H1 (cell line): ENCODE measurements at regions not wholly inside any gene's neighbourhood (a gene's known extent, or its start where the extent isn't known, plus 50 kb on each side); places are given as distances from the start of the nearest gene placed in this dataset.

Experiments
- CTCF ChIA-PET: fragments of 300-600 bp; sonication (Branson Sonifier 250); formaldehyde crosslinking; loops from one replicate; lab custom pipeline; 2021; ENCODE audit not compliant: partially characterized antibody; lab: Charles Lee
- POLR2A ChIA-PET: fragments of 300-600 bp; sonication (Branson Sonifier 250); formaldehyde crosslinking; loops from one replicate; lab custom pipeline; 2021; ENCODE audit warnings: inconsistent platforms; ENCODE audit not compliant: partially characterized antibody; lab: Charles Lee
- DNase-seq, 2 experiments: peaks; one replicate each; pipeline versions ENCODE4 v3.0.0 to v3.0.0-alpha.2; 2010 to 2022; ENCODE audit warnings: low spot score in 2 of 2, low read depth in 1 of 2, mixed read lengths in 1 of 2
- FAIRE-seq: peaks from 2 replicates; lab custom pipeline; 2011; peaks lifted over from hg19 to GRCh38; lab: Jason Lieb, UNC
- H2AFZ ChIP-seq: 2 replicates; pipeline ENCODE4 v1.8.1; 2012; ENCODE audit warnings: low read length, inconsistent platforms
- H2AK5ac ChIP-seq: 2 replicates; pipeline ENCODE4 v1.6.1; 2013; ENCODE audit warnings: low read depth, low read length
- H2BK120ac ChIP-seq: replicated peaks from 2 replicates; pipeline ENCODE3; 2013; ENCODE audit warnings: low read depth, low read length, inconsistent platforms
- H2BK12ac ChIP-seq: 2 replicates; pipeline ENCODE4 v1.6.1; 2013; ENCODE audit warnings: low read depth, low read length
- H2BK15ac ChIP-seq: 2 replicates; pipeline ENCODE4 v1.6.1; 2013; ENCODE audit warnings: low read length
- H2BK20ac ChIP-seq: 2 replicates; pipeline ENCODE4 v1.6.1; 2013; ENCODE audit warnings: low read length
- H2BK5ac ChIP-seq: 2 replicates; pipeline ENCODE4 v1.6.1; 2013; ENCODE audit warnings: low read depth, low read length
- H3K14ac ChIP-seq: 2 replicates; pipeline ENCODE4 v1.6.1; 2013; ENCODE audit warnings: inconsistent platforms; ENCODE audit not compliant: insufficient read length
- H3K18ac ChIP-seq: 2 replicates; pipeline ENCODE4 v1.6.1; 2013; ENCODE audit warnings: low read length; ENCODE audit errors: extremely low read depth
- H3K23ac ChIP-seq: 2 replicates; pipeline ENCODE4 v1.6.1; 2013; ENCODE audit warnings: inconsistent platforms; ENCODE audit not compliant: insufficient read length
- H3K23me2 ChIP-seq: 2 replicates; pipeline ENCODE4 v1.6.1; 2013; ENCODE audit warnings: low read depth, low read length
- H3K27ac ChIP-seq: 2 replicates; pipeline ENCODE4 v1.6.1; 2011; ENCODE audit warnings: low read depth, low read length, inconsistent platforms
- H3K27me3 ChIP-seq, 4 experiments: replicated peaks in 1 of 4; 1 replicate in 1 of 4; 2 replicates in 3 of 4; pipeline versions ENCODE4 v1.6.1 to v1.8.1; 2011 to 2013; ENCODE audit warnings: low read length in 3 of 4, mild to moderate bottlenecking in 3 of 4, inconsistent platforms in 2 of 4, mixed read lengths in 2 of 4, moderate library complexity in 1 of 4; ENCODE audit not compliant: control insufficient read depth in 3 of 4, insufficient read depth in 3 of 4; ENCODE audit errors: extremely low read depth in 1 of 4
- H3K36me3 ChIP-seq, 4 experiments: 2 replicates each; pipeline versions ENCODE4 v1.6.1 to v1.8.1; 2011 to 2013; ENCODE audit warnings: mild to moderate bottlenecking in 4 of 4, low read length in 3 of 4, moderate library complexity in 2 of 4, control low read depth in 1 of 4, inconsistent platforms in 1 of 4; ENCODE audit not compliant: insufficient read depth in 4 of 4, control insufficient read depth in 2 of 4
- H3K4ac ChIP-seq: replicated peaks from 2 replicates; pipeline ENCODE3; 2013; ENCODE audit warnings: low read length, low read depth, mixed read lengths, inconsistent platforms; ENCODE audit not compliant: insufficient read length
- H3K4me1 ChIP-seq, 4 experiments: replicated peaks in 1 of 4; 1 replicate in 1 of 4; 2 replicates in 3 of 4; pipeline versions ENCODE4 v1.6.1 to v1.8.1; 2011 to 2013; ENCODE audit warnings: low read length in 3 of 4, inconsistent platforms in 2 of 4, mixed read lengths in 1 of 4; ENCODE audit not compliant: insufficient read depth in 4 of 4, control insufficient read depth in 3 of 4
- H3K4me2 ChIP-seq, 2 experiments: 2 replicates each; pipeline versions ENCODE4 v1.6.1 to v1.8.1; 2011 to 2013; ENCODE audit warnings: low read depth in 2 of 2, low read length in 2 of 2, control low read depth in 1 of 2, inconsistent platforms in 1 of 2, mild to moderate bottlenecking in 1 of 2; ENCODE audit not compliant: insufficient read depth in 1 of 2
- H3K4me3 ChIP-seq, 4 experiments: fragments of 200-600, 300-600 bp in 1 of 4; sonication (generic), shearing (Covaris generic), sonication (Bioruptor Twin) in 1 of 4; 2 replicates each; pipeline versions ENCODE4 v1.5.1 to v1.8.1; 2011 to 2016; ENCODE audit warnings: low read length in 4 of 4, low read depth in 3 of 4, control low read depth in 2 of 4, inconsistent platforms in 2 of 4, mild to moderate bottlenecking in 2 of 4, mixed read lengths in 1 of 4, moderate library complexity in 1 of 4; ENCODE audit not compliant: insufficient read depth in 2 of 4; ENCODE audit errors: extremely low read depth in 1 of 4
- H3K56ac ChIP-seq: replicated peaks from 2 replicates; pipeline ENCODE3; 2013; ENCODE audit warnings: low read depth, mild to moderate bottlenecking, mixed read lengths, low read length, inconsistent platforms; ENCODE audit not compliant: insufficient read length
- H3K79me1 ChIP-seq: 2 replicates; pipeline ENCODE4 v1.6.1; 2013; ENCODE audit warnings: low read depth, low read length, control low read depth
- H3K79me2 ChIP-seq, 2 experiments: 2 replicates each; pipeline versions ENCODE4 v1.6.1 to v1.8.1; 2012 to 2013; ENCODE audit warnings: low read length in 2 of 2, mild to moderate bottlenecking in 2 of 2, inconsistent platforms in 1 of 2; ENCODE audit not compliant: insufficient read depth in 2 of 2, control insufficient read depth in 1 of 2
- H3K9ac ChIP-seq, 4 experiments: replicated peaks in 1 of 4; 1 replicate in 1 of 4; 2 replicates in 3 of 4; pipeline versions ENCODE4 v1.6.1 to v1.8.1; 2011 to 2013; ENCODE audit warnings: low read depth in 3 of 4, low read length in 3 of 4, control low read depth in 2 of 4, mild to moderate bottlenecking in 2 of 4, moderate library complexity in 2 of 4, inconsistent platforms in 1 of 4; ENCODE audit errors: extremely low read depth in 1 of 4
- H3K9me3 ChIP-seq, 2 experiments: 2 replicates each; pipeline versions ENCODE4 v1.6.1 to v1.8.1; 2012 to 2013; ENCODE audit warnings: mild to moderate bottlenecking in 2 of 2, moderate library complexity in 2 of 2, control low read depth in 1 of 2, inconsistent platforms in 1 of 2, low read depth in 1 of 2, low read length in 1 of 2, mixed read lengths in 1 of 2; ENCODE audit not compliant: insufficient read depth in 2 of 2
- H4K20me1 ChIP-seq, 2 experiments: replicated peaks in 1 of 2; 2 replicates each; pipeline versions ENCODE3 to v1.8.1; 2011 to 2013; ENCODE audit warnings: inconsistent platforms in 2 of 2, low read length in 2 of 2, mild to moderate bottlenecking in 1 of 2; ENCODE audit not compliant: insufficient read depth in 2 of 2, control insufficient read depth in 1 of 2
- H4K5ac ChIP-seq: 2 replicates; pipeline ENCODE4 v1.6.1; 2013; ENCODE audit warnings: low read length, low read depth, mixed read lengths, inconsistent platforms; ENCODE audit not compliant: insufficient read length
- H4K8ac ChIP-seq: 2 replicates; pipeline ENCODE4 v1.8.0; 2013; ENCODE audit warnings: mild to moderate bottlenecking, moderate library complexity, low read length, inconsistent platforms; ENCODE audit not compliant: insufficient read depth; ENCODE audit errors: extremely low read depth
- H4K91ac ChIP-seq: replicated peaks from 2 replicates; pipeline ENCODE3; 2013; ENCODE audit warnings: low read length, mixed read lengths, inconsistent platforms; ENCODE audit not compliant: insufficient read length
- EP300 ChIP-seq, 2 experiments: IDR thresholded peaks; 1 replicate in 1 of 2; 2 replicates in 1 of 2; pipeline ENCODE4 v1.6.1; 2011 to 2012; ENCODE audit warnings: low read depth in 2 of 2, low read length in 2 of 2, mild to moderate bottlenecking in 2 of 2, borderline replicate concordance in 1 of 2, inconsistent platforms in 1 of 2, moderate library complexity in 1 of 2
- RAD21 ChIP-seq, 2 experiments: IDR thresholded peaks in 1 of 2; conservative IDR thresholded peaks in 1 of 2; 2 replicates each; pipeline ENCODE4 v1.6.1; 2011; ENCODE audit warnings: low read depth in 2 of 2, low read length in 2 of 2, improper control_type of control experiment in 1 of 2, inconsistent platforms in 1 of 2, mild to moderate bottlenecking in 1 of 2, moderate library complexity in 1 of 2
- WGBS, 2 experiments: shearing (Covaris generic) in 1 of 2; methylation state at CpG; one replicate each; pipeline versions ENCODE4 v1.1.6 to v1.1.7; 2013 to 2015; ENCODE audit warnings: low lambda C conversion rate in 2 of 2, mixed read lengths in 2 of 2, inconsistent platforms in 1 of 2, low coverage in 1 of 2, missing lambda C conversion rate in 1 of 2; ENCODE audit not compliant: insufficient replicate concordance in 2 of 2, insufficient coverage in 1 of 2, insufficient read length in 1 of 2; ENCODE audit errors: extremely low coverage in 1 of 2, missing lambda C conversion rate in 1 of 2; 5-methylcytosine and 5-hydroxymethylcytosine counted together

DNA sequence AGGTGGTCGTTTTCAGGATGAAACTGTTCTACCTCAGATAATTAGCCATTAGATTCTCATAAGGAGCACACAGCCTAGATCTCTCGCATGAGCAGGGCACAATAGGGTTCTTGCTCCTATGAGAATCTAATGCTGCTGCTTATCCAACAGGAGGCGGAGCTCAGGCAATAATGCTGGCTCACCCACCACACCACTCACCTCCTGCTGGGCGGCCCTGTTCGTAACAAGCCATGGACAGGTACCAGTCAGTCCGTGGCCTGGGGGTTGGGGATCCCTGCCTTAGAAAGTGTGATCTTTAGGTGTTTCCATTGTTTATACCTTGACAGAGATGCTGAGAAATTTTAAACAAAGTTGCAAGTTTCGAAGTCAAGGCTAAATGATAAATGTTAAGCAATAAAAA lies 344.6 kb upstream of the HTR2A start:
- FAIRE-seq (no peak), DNase-seq (no peak)
- no peaks in the 10 kb centered on the region; the same call in 1 of the 2 replicates for H3K23me2 ChIP-seq
- no peaks in the 10 kb centered on the region for H3K4me1 ChIP-seq
- H2BK12ac ChIP-seq, result no peak overlapping the region
- H2BK20ac ChIP-seq, result no peak overlapping the region
- no peak overlapping the region for H2BK5ac ChIP-seq
- no peaks in the 10 kb centered on the region for H4K20me1 ChIP-seq
- no peak overlapping the region for H2AK5ac ChIP-seq
- no peaks in the 10 kb centered on the region for H3K79me1 ChIP-seq
- no peak overlapping the region for H3K56ac ChIP-seq
- ChIA-PET POLR2A (no interaction called here), CTCF (interaction anchor here (0.7 to 1.5 kb wide), 2 partner anchors 10 to 25 kb away, joined by 4 to 5 read pairs; no protein-coding TSS in a partner anchor)
- no peak overlapping the region for H3K4me3 ChIP-seq
- no peak overlapping the region for H3K9ac ChIP-seq
- H2BK120ac ChIP-seq, result no peak overlapping the region
- no peak overlapping the region for H4K5ac ChIP-seq
- H2AFZ ChIP-seq, result no peak overlapping the region
- TF ChIP-seq EP300 (IDR thresholded peaks at IDR 0.05; ENCODE audit: borderline replicate concordance in 1 of 2, low read depth in 2 of 2, low read length in 2 of 2), result no peak
- TF ChIP-seq RAD21 (IDR thresholded peaks at IDR 0.05 in 1 of 2, conservative IDR thresholded peaks at IDR 0.05 in 1 of 2; ENCODE audit: low read depth in 2 of 2, low read length in 2 of 2), result peak in 1 of 2 experiments; percentile 10; a peak in 1 of 4 replicates
- H3K79me2 ChIP-seq, result no peaks in the 10 kb centered on the region
- H3K27ac ChIP-seq, result no peak overlapping the region
- H3K27me3 ChIP-seq, result no peaks in the 10 kb centered on the region
- no peak overlapping the region for H4K91ac ChIP-seq
- no peak overlapping the region for H3K18ac ChIP-seq
- no peak overlapping the region for H4K8ac ChIP-seq
- 91% methylated on average over 7 of the region's 7 CpGs; no CpG with 5 or more reads in 1 of the 2 experiments for WGBS, 2 experiments
- no peak overlapping the region for H3K23ac ChIP-seq
- H3K36me3 ChIP-seq, result no peaks in the 10 kb centered on the region
- H3K4me2 ChIP-seq, result no peak overlapping the region
- no peaks in the 10 kb centered on the region; a peak in 1 of 4 replicates for H3K9me3 ChIP-seq
- H3K4ac ChIP-seq, result no peak overlapping the region
- H3K14ac ChIP-seq, result no peak overlapping the region
- no peak overlapping the region for H2BK15ac ChIP-seq
